MCF 10A (cell line): ENCODE measurements at regions not wholly inside any gene's neighbourhood (a gene's known extent, or its start where the extent isn't known, plus 50 kb on each side); places are given as distances from the start of the nearest gene placed in this dataset.

Experiments
- BruUV-seq: library from RNA; stranded (reverse); fragments of 400-500 nt; replicated peaks from 2 replicates; lab custom pipeline; 2021; lab: Mats Ljungman, UMichigan
- CTCF ChIA-PET: fragments of 300-600 bp; sonication (Branson Sonifier 250); formaldehyde crosslinking; extraction: SDS; loops from one replicate; lab custom pipeline; 2021; ENCODE audit warnings: antibody characterized with exemption, inconsistent platforms; lab: Yijun Ruan, JAX
- POLR2A ChIA-PET: fragments of 300-600, 350-650 bp; sonication (Branson Sonifier 250); formaldehyde crosslinking; extraction: SDS; loops from one replicate; lab custom pipeline; 2020; ENCODE audit warnings: antibody characterized with exemption, inconsistent platforms; lab: Yijun Ruan, JAX
- DNase-seq: peaks from one replicate; pipeline ENCODE4 v3.0.0-alpha.2; 2018; ENCODE audit not compliant: unreplicated experiment
- H3K27ac Mint-ChIP-seq: one replicate; pipeline ENCODE4 v1.8.0; 2022; ENCODE audit warnings: mild to moderate bottlenecking, low read depth, mixed read lengths; ENCODE audit not compliant: unreplicated experiment
- H3K27me3 Mint-ChIP-seq: one replicate; pipeline ENCODE4 v1.8.0; 2022; ENCODE audit warnings: mixed read lengths; ENCODE audit not compliant: insufficient read depth, unreplicated experiment
- H3K36me3 Mint-ChIP-seq: one replicate; pipeline ENCODE4 v1.8.0; 2022; ENCODE audit warnings: mild to moderate bottlenecking, moderate library complexity, mixed read lengths; ENCODE audit not compliant: insufficient read depth, unreplicated experiment
- H3K4me1 Mint-ChIP-seq: one replicate; pipeline ENCODE4 v1.8.0; 2022; ENCODE audit warnings: mixed read lengths; ENCODE audit not compliant: insufficient read depth, unreplicated experiment
- H3K4me3 Mint-ChIP-seq: one replicate; pipeline ENCODE4 v1.8.0; 2022; ENCODE audit warnings: mild to moderate bottlenecking, moderate library complexity, mixed read lengths; ENCODE audit not compliant: unreplicated experiment
- H3K9me3 Mint-ChIP-seq: one replicate; pipeline ENCODE4 v1.8.0; 2022; ENCODE audit warnings: mixed read lengths; ENCODE audit not compliant: unreplicated experiment
- intact Hi-C: fragments of 100-400 bp; cut with micrococcal nuclease; formaldehyde crosslinking; loops from 2 replicates; pipeline ENCODE4 v1.14.1; 2022
- TF ChIP-seq, protein P1 (sequence below): fragments of 200-600 bp; IDR thresholded peaks from one replicate; pipeline ENCODE4 v1.8.0; 2022; ENCODE audit warnings: antibody characterized with exemption, mild to moderate bottlenecking; ENCODE audit not compliant: unreplicated experiment

DNA sequence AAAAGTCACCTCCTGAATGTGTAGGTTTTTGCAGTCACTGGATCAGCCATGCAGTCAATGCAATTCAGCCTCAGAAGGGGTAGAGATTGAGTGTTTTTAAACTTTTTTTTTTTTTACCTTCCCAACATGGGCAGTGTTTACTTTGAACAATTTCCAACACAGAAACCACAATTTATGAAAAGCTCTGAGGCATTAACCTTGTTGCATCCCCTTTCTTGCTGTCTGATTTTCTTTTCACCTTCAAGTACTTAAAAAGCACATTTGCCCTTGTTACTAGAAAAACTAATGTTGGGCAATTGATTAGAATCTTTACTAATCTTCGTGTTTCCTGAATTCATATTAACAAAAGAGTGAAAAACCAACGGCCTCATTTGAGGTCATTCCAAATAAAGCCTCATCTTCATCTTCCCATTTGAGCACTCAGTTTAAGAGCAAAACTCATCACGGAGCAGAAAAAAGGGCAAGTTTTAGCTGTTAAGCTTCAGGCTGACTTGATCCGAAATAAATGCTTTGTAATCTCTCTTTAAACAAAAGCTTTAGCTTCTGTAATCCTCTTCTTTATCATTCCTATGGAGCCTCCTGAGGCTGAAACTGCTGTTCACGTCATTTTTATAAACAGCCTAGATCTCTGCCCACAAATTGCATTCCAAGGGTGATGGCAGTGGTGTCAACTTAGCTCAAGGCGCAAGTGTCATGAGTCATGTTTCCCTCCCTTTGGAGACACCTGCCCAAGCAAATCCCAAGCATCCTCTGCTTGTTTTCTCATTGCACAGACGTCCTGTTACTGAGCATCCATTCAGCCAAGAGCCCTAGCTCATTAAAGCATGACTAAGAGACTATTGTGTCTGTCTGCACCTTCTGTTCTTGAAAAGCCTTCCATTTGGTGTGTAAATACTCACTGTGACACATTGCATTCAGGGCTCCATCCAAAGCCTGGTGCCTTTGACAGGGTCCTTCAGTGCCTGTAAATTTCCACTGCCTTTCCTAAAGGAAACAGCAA is 107.7 kb downstream of the HNMT start:
- TF ChIP-seq, protein P1, sequence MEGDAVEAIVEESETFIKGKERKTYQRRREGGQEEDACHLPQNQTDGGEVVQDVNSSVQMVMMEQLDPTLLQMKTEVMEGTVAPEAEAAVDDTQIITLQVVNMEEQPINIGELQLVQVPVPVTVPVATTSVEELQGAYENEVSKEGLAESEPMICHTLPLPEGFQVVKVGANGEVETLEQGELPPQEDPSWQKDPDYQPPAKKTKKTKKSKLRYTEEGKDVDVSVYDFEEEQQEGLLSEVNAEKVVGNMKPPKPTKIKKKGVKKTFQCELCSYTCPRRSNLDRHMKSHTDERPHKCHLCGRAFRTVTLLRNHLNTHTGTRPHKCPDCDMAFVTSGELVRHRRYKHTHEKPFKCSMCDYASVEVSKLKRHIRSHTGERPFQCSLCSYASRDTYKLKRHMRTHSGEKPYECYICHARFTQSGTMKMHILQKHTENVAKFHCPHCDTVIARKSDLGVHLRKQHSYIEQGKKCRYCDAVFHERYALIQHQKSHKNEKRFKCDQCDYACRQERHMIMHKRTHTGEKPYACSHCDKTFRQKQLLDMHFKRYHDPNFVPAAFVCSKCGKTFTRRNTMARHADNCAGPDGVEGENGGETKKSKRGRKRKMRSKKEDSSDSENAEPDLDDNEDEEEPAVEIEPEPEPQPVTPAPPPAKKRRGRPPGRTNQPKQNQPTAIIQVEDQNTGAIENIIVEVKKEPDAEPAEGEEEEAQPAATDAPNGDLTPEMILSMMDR = no peak
- DNase-seq = peak; percentile 98
- Mint-ChIP-seq H3K27me3 (no peaks in the 10 kb centered on the region), H3K27ac (peak overlapping the region; percentile 39), H3K4me1 (peaks cover 6% of the 10 kb centered on the region), H3K9me3 (peaks cover 8% of the 10 kb centered on the region), H3K4me3 (peak overlapping the region; percentile 56), H3K36me3 (no peaks in the 10 kb centered on the region)
- intact Hi-C loops = loop anchor here (10.0 kb wide), 2 partner anchors 117 to 433 kb away; partner anchors contain the start of gene SPOPL
- POLR2A ChIA-PET = interaction anchor here (0.6 to 2.5 kb wide), 5 partner anchors 8 to 740 kb away, joined by 3 to 10 read pairs (median 4); no protein-coding TSS in a partner anchor
- CTCF ChIA-PET = interaction anchor here (0.5 to 2.1 kb wide), 12 partner anchors 9 to 716 kb away, joined by 3 to 9 read pairs (median 4); no protein-coding TSS in a partner anchor
- no TSS peak for BruUV-seq

DNA sequence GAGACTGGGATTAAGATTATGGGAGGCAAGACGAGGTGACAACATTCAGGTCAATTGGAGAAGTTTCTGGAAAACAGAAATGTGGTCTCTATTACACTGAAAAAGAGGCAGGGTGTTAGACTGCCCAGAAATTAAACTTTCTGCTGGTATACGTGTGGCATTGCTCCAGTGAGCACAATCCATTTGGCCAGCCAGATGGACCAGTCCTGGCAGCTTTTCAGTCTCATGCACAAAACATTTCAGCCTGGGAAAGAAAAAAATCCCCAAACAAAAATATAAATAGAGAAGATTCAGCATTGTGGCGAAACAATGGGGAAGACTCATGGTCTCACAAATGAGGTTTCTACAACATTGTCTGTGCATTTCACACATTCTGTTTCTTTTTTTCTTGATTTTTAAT is 113.9 kb downstream of the HNMT start:
- H3K27me3 Mint-ChIP-seq = no peaks in the 10 kb centered on the region
- TF ChIP-seq, protein P1 = no peak
- H3K9me3 Mint-ChIP-seq = peaks cover 8% of the 10 kb centered on the region
- H3K36me3 Mint-ChIP-seq = no peaks in the 10 kb centered on the region
- peak overlapping the region; percentile 12 for H3K27ac Mint-ChIP-seq
- no peaks in the 10 kb centered on the region for H3K4me1 Mint-ChIP-seq
- intact Hi-C loops = loop anchor here (10.0 kb wide), 2 partner anchors 123 to 427 kb away; partner anchors contain the start of gene SPOPL
- no TSS peak for BruUV-seq
- H3K4me3 Mint-ChIP-seq = no peak overlapping the region
- CTCF ChIA-PET = no interaction called here
- POLR2A ChIA-PET = no interaction called here
- DNase-seq = no peak

DNA sequence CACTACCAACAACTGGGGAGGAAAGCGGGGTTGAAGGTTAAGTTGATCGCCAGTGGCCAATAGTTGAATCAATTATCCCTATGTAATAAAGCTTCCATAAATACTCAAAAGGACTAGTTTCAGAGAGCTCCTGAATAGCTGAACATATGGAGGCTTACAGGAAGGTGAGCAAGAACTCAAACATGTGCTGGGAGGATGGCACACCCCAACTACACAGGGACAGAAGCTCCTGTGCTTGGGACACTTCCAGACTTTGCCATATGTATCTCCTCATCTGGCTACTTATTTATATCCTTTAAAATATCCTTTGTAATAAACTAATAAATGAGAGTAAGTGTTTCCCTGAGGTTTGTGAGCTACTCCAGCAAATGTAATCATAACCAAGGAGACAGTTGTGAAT is 115.7 kb downstream of the HNMT start:
- Mint-ChIP-seq H3K9me3 (peaks cover 8% of the 10 kb centered on the region), H3K27ac (peak overlapping the region; percentile 69), H3K36me3 (no peaks in the 10 kb centered on the region), H3K27me3 (no peaks in the 10 kb centered on the region), H3K4me3 (no peak overlapping the region), H3K4me1 (peaks cover 1% of the 10 kb centered on the region)
- CTCF ChIA-PET = interaction anchor here (0.5 to 1.8 kb wide), 4 partner anchors 10 to 263 kb away, joined by 4 read pairs; no protein-coding TSS in a partner anchor
- no TSS peak for BruUV-seq
- intact Hi-C loops = loop anchor here (10.0 kb wide), 2 partner anchors 125 to 425 kb away; partner anchors contain the start of gene SPOPL
- peak; percentile 15 for DNase-seq
- POLR2A ChIA-PET = interaction anchor here (0.8 to 1.0 kb wide), 2 partner anchors 8 to 14 kb away, joined by 3 to 4 read pairs; no protein-coding TSS in a partner anchor
- TF ChIP-seq, protein P1 = no peak
